A673 (cell line): ENCODE measurements at regions not wholly inside any gene's neighbourhood (a gene's known extent, or its start where the extent isn't known, plus 50 kb on each side); places are given as distances from the start of the nearest gene placed in this dataset.
"Not testable (repeated sequence)": the region's sequence is repeated elsewhere in the genome, so short reads cannot be mapped to it uniquely, and the experiment has no call there.

Source experiments
- BruUV-seq: library from RNA; stranded (reverse); fragments of 400-500 nt; replicated peaks from 2 replicates; lab custom pipeline; 2021; lab: Mats Ljungman, UMichigan
- CTCF ChIA-PET: fragments of 300-600 bp; sonication (Branson Sonifier 250); formaldehyde crosslinking; loops from one replicate; lab custom pipeline; 2022; ENCODE audit warnings: antibody characterized with exemption; lab: Charles Lee
- POLR2A ChIA-PET: fragments of 300-600 bp; sonication (Branson Sonifier 250); formaldehyde crosslinking; loops from one replicate; lab custom pipeline; 2022; ENCODE audit warnings: antibody characterized with exemption; ENCODE audit not compliant: low non-redundant PET; lab: Charles Lee
- DNase-seq: peaks from one replicate; pipeline ENCODE4 v3.0.0-alpha.2; 2015; ENCODE audit warnings: low spot score
- H3K27ac ChIP-seq: fragments of 200-600 bp; sonication (generic); 2 replicates; pipeline ENCODE4 v1.5.1; 2016; ENCODE audit warnings: mixed run types, low read depth, mild to moderate bottlenecking, mixed read lengths, antibody characterized with exemption, low read length; ENCODE audit not compliant: poor library complexity, severe bottlenecking
- H3K27me3 ChIP-seq: fragments of 200-600 bp; sonication (generic); replicated peaks from 2 replicates; pipeline ENCODE4 v1.6.1; 2017; ENCODE audit warnings: mixed run types, low read depth, mild to moderate bottlenecking, mixed read lengths, antibody characterized with exemption, low read length; ENCODE audit not compliant: insufficient read depth, poor library complexity
- H3K36me3 ChIP-seq: fragments of 200-600 bp; sonication (generic); 2 replicates; pipeline ENCODE4 v1.6.1; 2016; ENCODE audit warnings: mixed run types, mild to moderate bottlenecking, mixed read lengths, antibody characterized with exemption, low read length; ENCODE audit not compliant: insufficient read depth, poor library complexity, severe bottlenecking
- H3K4me1 ChIP-seq: fragments of 200-600 bp; sonication (generic); 2 replicates; pipeline ENCODE4 v1.6.1; 2017; ENCODE audit warnings: mixed run types, mild to moderate bottlenecking, mixed read lengths, antibody characterized with exemption, low read length; ENCODE audit not compliant: insufficient read depth, poor library complexity, severe bottlenecking
- H3K4me3 ChIP-seq: fragments of 200-600 bp; sonication (generic); 2 replicates; pipeline ENCODE4 v1.5.1; 2016; ENCODE audit warnings: low read depth, mixed run types, mild to moderate bottlenecking, mixed read lengths, low read length; ENCODE audit not compliant: poor library complexity, severe bottlenecking
- H3K9me3 ChIP-seq: fragments of 200-600 bp; sonication (generic); 2 replicates; pipeline ENCODE4 v1.6.1; 2016; ENCODE audit warnings: mixed run types, low read depth, mild to moderate bottlenecking, mixed read lengths, antibody characterized with exemption, low read length; ENCODE audit not compliant: poor library complexity, severe bottlenecking
- CTCF ChIP-seq: fragments of 300-800, 200-600 bp; sonication (generic); conservative IDR thresholded peaks from 2 replicates; pipeline ENCODE4 v1.5.1; 2017; ENCODE audit warnings: low read depth, mild to moderate bottlenecking, antibody characterized with exemption, low read length, moderate library complexity, mixed read lengths
- EZH2 ChIP-seq: fragments of 200-600 bp; sonication (generic); IDR thresholded peaks from 2 replicates; pipeline ENCODE4 v1.6.1; 2017; ENCODE audit warnings: borderline replicate concordance, low read depth, mild to moderate bottlenecking, mixed read lengths, antibody characterized with exemption, low read length; ENCODE audit not compliant: poor library complexity, severe bottlenecking
- intact Hi-C: fragments of 100-400 bp; cut with micrococcal nuclease; formaldehyde crosslinking; loops from one replicate; pipeline ENCODE4 v1.10.0; 2022; ENCODE audit not compliant: unreplicated experiment

GRCh38 chr20:53645582-53645897 lies 51.9 kb upstream of the ZNF217 start:
- H3K27ac ChIP-seq, result no peak overlapping the region
- no peaks in the 10 kb centered on the region for H3K9me3 ChIP-seq
- intact Hi-C loops, result no loop called here
- ChIA-PET CTCF (no interaction called here), POLR2A (no interaction called here)
- no peaks in the 10 kb centered on the region for H3K27me3 ChIP-seq
- no TSS peak for BruUV-seq
- H3K36me3 ChIP-seq, result no peaks in the 10 kb centered on the region
- H3K4me3 ChIP-seq, result no peak overlapping the region
- TF ChIP-seq EZH2, result no peak
- TF ChIP-seq CTCF, result no peak
- peaks cover 10% of the 10 kb centered on the region for H3K4me1 ChIP-seq
- DNase-seq, result no peak

- H3K9me3 ChIP-seq, BruUV-seq, DNase-seq, POLR2A ChIA-PET, H3K36me3 ChIP-seq, CTCF ChIA-PET, intact Hi-C loops, H3K4me3 ChIP-seq, H3K27ac ChIP-seq, H3K4me1 ChIP-seq, H3K27me3 ChIP-seq: not testable (repeated sequence)
These were observed 50.5 kb upstream of the ZNF217 start for GRCh38 chr20:53644108-53644507.
